HepG2 (cell line): ENCODE measurements at regions not wholly inside any gene's neighbourhood (a gene's known extent, or its start where the extent isn't known, plus 50 kb on each side); places are given as distances from the start of the nearest gene placed in this dataset.

Experiments
- ATAC-seq: fragments of 200-7000 bp; cut with Tn5 transposase; 3 replicates; pipeline ENCODE4 v1.9.1; 2020; ENCODE audit warnings: mild to moderate bottlenecking, moderate library complexity
- BruUV-seq: library from RNA; stranded (reverse); fragments of 400-500 nt; replicated peaks from 2 replicates; lab custom pipeline; 2021; lab: Mats Ljungman, UMichigan
- CTCF ChIA-PET: fragments of 300-600 bp; formaldehyde crosslinking; extraction: SDS; loops from one replicate; lab custom pipeline; 2021; ENCODE audit warnings: low total read pairs, inconsistent platforms, low intra/inter-chr PET ratio; lab: Yijun Ruan, JAX
- POLR2A ChIA-PET: fragments of 350-600 bp; sonication (Branson Sonifier 250); formaldehyde crosslinking; loops from one replicate; lab custom pipeline; 2020; ENCODE audit warnings: antibody characterized with exemption, inconsistent platforms; lab: Yijun Ruan, JAX
- DNase-seq: peaks from one replicate; pipeline ENCODE4 v3.0.0-alpha.2; 2015; ENCODE audit warnings: low spot score
- FAIRE-seq: peaks from 3 replicates; lab custom pipeline; 2011; peaks lifted over from hg19 to GRCh38; lab: Jason Lieb, UNC
- H2AFZ ChIP-seq: one replicate; pipeline ENCODE4 v1.6.1; 2011; ENCODE audit warnings: low read length, inconsistent platforms
- H3K27ac ChIP-seq: fragments of 300-600 bp; 3 replicates; pipeline ENCODE4 v1.8.0; 2011; ENCODE audit warnings: mixed run types, mild to moderate bottlenecking, mixed read lengths, low read length, inconsistent platforms; ENCODE audit not compliant: insufficient read depth; ENCODE audit errors: extremely low read length
- H3K27me3 ChIP-seq, 2 experiments: fragments of 200-600 bp in 1 of 2; 2 replicates in 1 of 2; 3 replicates in 1 of 2; pipeline versions ENCODE4 v1.6.0 to v1.8.0; 2011; ENCODE audit warnings: low read length in 2 of 2, mild to moderate bottlenecking in 2 of 2, moderate library complexity in 2 of 2, inconsistent platforms in 1 of 2; ENCODE audit not compliant: insufficient read depth in 2 of 2, control insufficient read depth in 1 of 2
- H3K36me3 ChIP-seq, 2 experiments: fragments of 200-600 bp in 1 of 2; replicated peaks in 1 of 2; 2 replicates in 1 of 2; 3 replicates in 1 of 2; pipeline versions ENCODE4 v1.5.1 to v1.8.0; 2011; ENCODE audit warnings: low read length in 2 of 2, inconsistent platforms in 1 of 2; ENCODE audit not compliant: insufficient read depth in 2 of 2, control insufficient read depth in 1 of 2
- H3K4me1 ChIP-seq: 2 replicates; pipeline ENCODE4 v1.5.1; 2012; ENCODE audit warnings: low read length, inconsistent platforms; ENCODE audit not compliant: insufficient read depth
- H3K4me2 ChIP-seq: 2 replicates; pipeline ENCODE4 v1.6.0; 2011; ENCODE audit warnings: low read depth, low read length, inconsistent platforms
- H3K4me3 ChIP-seq, 3 experiments: fragments of 200-600 bp in 1 of 3; sonication (generic), shearing (Covaris generic) in 1 of 3; replicated peaks in 1 of 3; 2 replicates each; pipeline ENCODE4 v1.5.1; 2011 to 2016; ENCODE audit warnings: low read length in 3 of 3, inconsistent platforms in 2 of 3, low read depth in 2 of 3, mild to moderate bottlenecking in 2 of 3, control low read depth in 1 of 3, mixed read lengths in 1 of 3; ENCODE audit not compliant: insufficient read depth in 1 of 3
- H3K79me2 ChIP-seq: one replicate; pipeline ENCODE4 v1.6.1; 2011; ENCODE audit warnings: low read length, inconsistent platforms; ENCODE audit not compliant: insufficient read depth
- H3K9ac ChIP-seq: 2 replicates; pipeline ENCODE4 v1.6.0; 2011; ENCODE audit warnings: mild to moderate bottlenecking, low read depth, low read length, inconsistent platforms; ENCODE audit not compliant: insufficient read depth
- H3K9me3 ChIP-seq: 2 replicates; pipeline ENCODE4 v1.5.1; 2012; ENCODE audit warnings: mild to moderate bottlenecking, low read length
- H4K20me1 ChIP-seq: 2 replicates; pipeline ENCODE4 v1.6.0; 2011; ENCODE audit warnings: inconsistent platforms, mild to moderate bottlenecking, low read length, moderate library complexity; ENCODE audit not compliant: insufficient read depth
- ARNTL ChIP-seq: sonication (generic); formaldehyde crosslinking; IDR thresholded peaks from 2 replicates; pipeline ENCODE4 v1.4.0; 2020; ENCODE audit warnings: mild to moderate bottlenecking, missing genetic modification reagents
- HOXA9 ChIP-seq: sonication (generic); formaldehyde crosslinking; IDR thresholded peaks from 2 replicates; pipeline ENCODE4 v1.8.1; 2022; ENCODE audit warnings: missing genetic modification reagents, mild to moderate bottlenecking, moderate library complexity, borderline replicate concordance
- SIN3B ChIP-seq: fragments of 150-350 bp; IDR thresholded peaks from 2 replicates; pipeline ENCODE4 v1.6.1; 2014; ENCODE audit warnings: low read length
- TRIM24 ChIP-seq: sonication (generic); formaldehyde crosslinking; IDR thresholded peaks from 2 replicates; pipeline ENCODE4 v1.8.0; 2022; ENCODE audit warnings: mild to moderate bottlenecking, missing genetic modification reagents
- ZFP36L1 ChIP-seq: sonication (generic); formaldehyde crosslinking; IDR thresholded peaks from 2 replicates; pipeline ENCODE4 v1.8.0; 2022; ENCODE audit warnings: mild to moderate bottlenecking, missing genetic modification reagents, moderate library complexity
- ZNF101 ChIP-seq: sonication (generic); formaldehyde crosslinking; IDR thresholded peaks from 2 replicates; pipeline ENCODE4 v1.4.0; 2020; ENCODE audit warnings: mild to moderate bottlenecking, low read depth, missing genetic modification reagents, borderline replicate concordance
- ZNF230 ChIP-seq: sonication (generic); formaldehyde crosslinking; IDR thresholded peaks from 2 replicates; pipeline ENCODE4 v1.4.0; 2020; ENCODE audit warnings: mild to moderate bottlenecking, missing genetic modification reagents
- WGBS: methylation state at CpG from one replicate; pipeline ENCODE4 v1.1.6; 2017; ENCODE audit warnings: low lambda C conversion rate; 5-methylcytosine and 5-hydroxymethylcytosine counted together
- in situ Hi-C: cut with HindIII; loops from 2 replicates; pipeline ENCODE4 v1.10.0; 2017; ENCODE audit warnings: low pct_unique_long_range_greater_than_20kb; ENCODE audit not compliant: extremely low pct_ligation_motif_present
- intact Hi-C: fragments of 100-400 bp; cut with micrococcal nuclease; formaldehyde crosslinking; loops from one replicate; pipeline ENCODE4 v1.10.0; 2022; ENCODE audit not compliant: unreplicated experiment
- TF ChIP-seq, protein P1 (sequence below): sonication (generic); formaldehyde crosslinking; conservative IDR thresholded peaks from 2 replicates; pipeline ENCODE4 v1.8.0; 2022; ENCODE audit warnings: missing genetic modification reagents
- TF ChIP-seq, protein P2 (sequence below): IDR thresholded peaks from 2 replicates; pipeline ENCODE4 v1.6.1; 2016; ENCODE audit warnings: control low read depth
- TF ChIP-seq, protein P3 (sequence below), 2 experiments: fragments of 450-650 bp in 1 of 2; sonication (generic) in 1 of 2; formaldehyde crosslinking in 1 of 2; IDR thresholded peaks; 2 replicates each; pipeline versions ENCODE4 v1.6.1 to v1.8.0; 2016 to 2022; ENCODE audit warnings: antibody characterized with exemption in 1 of 2, mild to moderate bottlenecking in 1 of 2, missing genetic modification reagents in 1 of 2

DNA sequence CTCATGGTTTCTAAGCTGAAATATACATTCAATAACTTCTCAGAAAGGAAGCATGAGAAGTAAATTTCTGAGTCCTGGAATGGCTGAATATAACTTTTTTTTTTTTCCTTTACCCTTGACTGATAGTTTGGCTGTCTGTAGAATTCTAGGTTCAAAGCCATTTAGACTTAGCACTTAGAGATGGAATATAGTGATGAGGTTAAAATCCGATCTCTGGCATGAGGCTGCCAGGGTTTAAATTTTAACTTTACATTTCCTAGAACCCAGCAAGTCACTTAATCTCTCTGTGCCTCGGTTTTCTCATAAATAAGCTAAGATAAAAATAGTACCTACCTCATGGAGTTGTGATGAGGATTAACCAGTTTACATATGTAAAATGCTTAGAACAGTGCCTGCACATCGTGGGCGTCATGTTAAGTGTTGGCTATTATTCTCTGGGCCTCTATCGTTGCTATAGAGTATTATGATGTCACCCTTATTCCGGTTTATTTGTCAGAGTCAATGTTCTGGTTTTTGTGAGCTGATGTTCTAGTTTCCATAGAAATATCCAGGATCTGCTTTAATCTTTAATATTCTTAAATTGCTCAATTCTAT lies 199.8 kb upstream of the TLE3 start (continued):
- TF ChIP-seq TRIM24 (CRISPR knock-in tag) (no peak), ZNF101 (CRISPR knock-in tag) (no peak), ZNF230 (CRISPR knock-in tag) (no peak), ZFP36L1 (CRISPR knock-in tag) (no peak)
- TF ChIP-seq, protein P1, sequence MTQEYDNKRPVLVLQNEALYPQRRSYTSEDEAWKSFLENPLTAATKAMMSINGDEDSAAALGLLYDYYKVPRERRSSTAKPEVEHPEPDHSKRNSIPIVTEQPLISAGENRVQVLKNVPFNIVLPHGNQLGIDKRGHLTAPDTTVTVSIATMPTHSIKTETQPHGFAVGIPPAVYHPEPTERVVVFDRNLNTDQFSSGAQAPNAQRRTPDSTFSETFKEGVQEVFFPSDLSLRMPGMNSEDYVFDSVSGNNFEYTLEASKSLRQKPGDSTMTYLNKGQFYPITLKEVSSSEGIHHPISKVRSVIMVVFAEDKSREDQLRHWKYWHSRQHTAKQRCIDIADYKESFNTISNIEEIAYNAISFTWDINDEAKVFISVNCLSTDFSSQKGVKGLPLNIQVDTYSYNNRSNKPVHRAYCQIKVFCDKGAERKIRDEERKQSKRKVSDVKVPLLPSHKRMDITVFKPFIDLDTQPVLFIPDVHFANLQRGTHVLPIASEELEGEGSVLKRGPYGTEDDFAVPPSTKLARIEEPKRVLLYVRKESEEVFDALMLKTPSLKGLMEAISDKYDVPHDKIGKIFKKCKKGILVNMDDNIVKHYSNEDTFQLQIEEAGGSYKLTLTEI (CRISPR knock-in tag): no peak

DNA sequence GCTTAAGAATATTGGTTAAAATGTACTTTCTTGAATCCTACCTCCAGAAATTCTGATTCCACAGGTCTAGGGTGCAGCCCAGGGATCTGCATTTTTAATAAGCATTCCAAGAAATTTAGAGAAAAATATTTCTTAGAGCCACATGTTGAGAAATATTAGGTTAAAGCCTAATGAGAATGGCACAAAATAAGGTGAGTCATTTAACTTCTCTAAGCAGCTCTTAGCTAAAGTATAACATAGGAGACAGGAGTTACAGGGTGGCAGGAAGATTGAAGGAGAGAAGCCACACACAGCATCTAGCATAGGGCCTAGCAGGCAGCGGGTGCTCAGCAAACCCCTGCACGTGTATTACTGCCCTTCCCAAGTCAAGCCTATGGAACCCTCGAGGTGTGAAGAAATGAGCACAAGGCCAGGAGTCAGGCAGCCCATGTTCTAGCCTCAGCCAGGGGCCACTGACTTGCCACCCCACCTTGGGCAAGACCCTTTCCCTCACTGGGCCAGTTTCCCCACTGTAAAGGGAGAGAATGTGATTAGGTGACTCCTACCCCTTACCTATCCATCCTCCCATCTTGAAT lies 197.1 kb upstream of the TLE3 start:
- peaks cover 4% of the 10 kb centered on the region; the same call in 1 of the 2 replicates for H3K4me1 ChIP-seq
- H4K20me1 ChIP-seq: no peaks in the 10 kb centered on the region
- no peak overlapping the region for H3K4me2 ChIP-seq
- H2AFZ ChIP-seq: no peak overlapping the region
- no peak for TF ChIP-seq HOXA9 (CRISPR knock-in tag)
- TF ChIP-seq ARNTL (CRISPR knock-in tag): no peak
- TF ChIP-seq, protein P2, sequence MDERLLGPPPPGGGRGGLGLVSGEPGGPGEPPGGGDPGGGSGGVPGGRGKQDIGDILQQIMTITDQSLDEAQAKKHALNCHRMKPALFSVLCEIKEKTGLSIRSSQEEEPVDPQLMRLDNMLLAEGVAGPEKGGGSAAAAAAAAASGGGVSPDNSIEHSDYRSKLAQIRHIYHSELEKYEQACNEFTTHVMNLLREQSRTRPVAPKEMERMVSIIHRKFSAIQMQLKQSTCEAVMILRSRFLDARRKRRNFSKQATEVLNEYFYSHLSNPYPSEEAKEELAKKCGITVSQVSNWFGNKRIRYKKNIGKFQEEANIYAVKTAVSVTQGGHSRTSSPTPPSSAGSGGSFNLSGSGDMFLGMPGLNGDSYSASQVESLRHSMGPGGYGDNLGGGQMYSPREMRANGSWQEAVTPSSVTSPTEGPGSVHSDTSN (CRISPR knock-in tag): no peak
- TF ChIP-seq, protein P3, sequence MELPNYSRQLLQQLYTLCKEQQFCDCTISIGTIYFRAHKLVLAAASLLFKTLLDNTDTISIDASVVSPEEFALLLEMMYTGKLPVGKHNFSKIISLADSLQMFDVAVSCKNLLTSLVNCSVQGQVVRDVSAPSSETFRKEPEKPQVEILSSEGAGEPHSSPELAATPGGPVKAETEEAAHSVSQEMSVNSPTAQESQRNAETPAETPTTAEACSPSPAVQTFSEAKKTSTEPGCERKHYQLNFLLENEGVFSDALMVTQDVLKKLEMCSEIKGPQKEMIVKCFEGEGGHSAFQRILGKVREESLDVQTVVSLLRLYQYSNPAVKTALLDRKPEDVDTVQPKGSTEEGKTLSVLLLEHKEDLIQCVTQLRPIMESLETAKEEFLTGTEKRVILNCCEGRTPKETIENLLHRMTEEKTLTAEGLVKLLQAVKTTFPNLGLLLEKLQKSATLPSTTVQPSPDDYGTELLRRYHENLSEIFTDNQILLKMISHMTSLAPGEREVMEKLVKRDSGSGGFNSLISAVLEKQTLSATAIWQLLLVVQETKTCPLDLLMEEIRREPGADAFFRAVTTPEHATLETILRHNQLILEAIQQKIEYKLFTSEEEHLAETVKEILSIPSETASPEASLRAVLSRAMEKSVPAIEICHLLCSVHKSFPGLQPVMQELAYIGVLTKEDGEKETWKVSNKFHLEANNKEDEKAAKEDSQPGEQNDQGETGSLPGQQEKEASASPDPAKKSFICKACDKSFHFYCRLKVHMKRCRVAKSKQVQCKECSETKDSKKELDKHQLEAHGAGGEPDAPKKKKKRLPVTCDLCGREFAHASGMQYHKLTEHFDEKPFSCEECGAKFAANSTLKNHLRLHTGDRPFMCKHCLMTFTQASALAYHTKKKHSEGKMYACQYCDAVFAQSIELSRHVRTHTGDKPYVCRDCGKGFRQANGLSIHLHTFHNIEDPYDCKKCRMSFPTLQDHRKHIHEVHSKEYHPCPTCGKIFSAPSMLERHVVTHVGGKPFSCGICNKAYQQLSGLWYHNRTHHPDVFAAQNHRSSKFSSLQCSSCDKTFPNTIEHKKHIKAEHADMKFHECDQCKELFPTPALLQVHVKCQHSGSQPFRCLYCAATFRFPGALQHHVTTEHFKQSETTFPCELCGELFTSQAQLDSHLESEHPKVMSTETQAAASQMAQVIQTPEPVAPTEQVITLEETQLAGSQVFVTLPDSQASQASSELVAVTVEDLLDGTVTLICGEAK (IDR thresholded peaks at IDR 0.05): no peak
- TF ChIP-seq, protein P3 (CRISPR knock-in tag; IDR thresholded peaks at IDR 0.05): no peak
- no peak for TF ChIP-seq SIN3B
- TF ChIP-seq, all 625 proteins: peak for 0
- Histone ChIP-seq H3K27me3 (peaks cover 0 to 6% of the 10 kb centered on the region in 2 experiments; a peak in 2 of 5 replicates), H3K36me3 (no peaks in the 10 kb centered on the region), H3K9ac (no peak overlapping the region), H3K4me3 (no peak overlapping the region), H3K9me3 (no peaks in the 10 kb centered on the region), H3K79me2 (no peaks in the 10 kb centered on the region), H3K27ac (no peak overlapping the region)
- intact Hi-C loops (no loop called here), in situ Hi-C loops (no loop called here)
- WGBS: 48% methylated on average over 3 of the region's 3 CpGs
- DNase-seq: no peak
- FAIRE-seq: no peak
- no peak for ATAC-seq
- ChIA-PET CTCF (no interaction called here), POLR2A (no interaction called here)
- no TSS peak for BruUV-seq
